Uterus (tissue), 2 donors: ENCODE measurements at regions not wholly inside any gene's neighbourhood (a gene's known extent, or its start where the extent isn't known, plus 50 kb on each side); places are given as distances from the start of the nearest gene placed in this dataset.

Source experiments
- CTCF ChIP-seq, 4 experiments: fragments of 200-600 bp in 2 of 4; fragments of 450-650 bp in 2 of 4; sonication (generic) in 2 of 4; IDR thresholded peaks; one replicate each; pipeline ENCODE4 v1.5.1; 2016 to 2019; ENCODE audit warnings: antibody characterized with exemption in 4 of 4, mild to moderate bottlenecking in 2 of 4, moderate library complexity in 1 of 4
- POLR2A ChIP-seq, 2 donors: fragments of 450-650 bp; IDR thresholded peaks; one replicate each; pipeline ENCODE4 v1.6.1; 2016; ENCODE audit warnings: antibody characterized with exemption in 2 of 2, mild to moderate bottlenecking in 1 of 2, moderate library complexity in 1 of 2

- no peak for TF ChIP-seq POLR2A (IDR thresholded peaks at IDR 0.05)
- TF ChIP-seq CTCF (IDR thresholded peaks at IDR 0.05) = no peak
These were observed 77.4 kb upstream of the LHFPL2 start for GRCh38 chr5:78726003-78726402.
